Ishikawa (cell line): ENCODE measurements at regions not wholly inside any gene's neighbourhood (a gene's known extent, or its start where the extent isn't known, plus 50 kb on each side); places are given as distances from the start of the nearest gene placed in this dataset.

Source experiments
- CEBPB ChIP-seq: IDR thresholded peaks from 2 replicates; pipeline ENCODE4 v1.6.1; 2012
- CREB1 ChIP-seq: IDR thresholded peaks from 2 replicates; pipeline ENCODE4 v1.6.1; 2012; ENCODE audit warnings: low read depth
- EGR1 ChIP-seq: IDR thresholded peaks from 2 replicates; pipeline ENCODE4 v1.6.1; 2012
- EP300 ChIP-seq: IDR thresholded peaks from 2 replicates; pipeline ENCODE4 v1.6.1; 2012; ENCODE audit warnings: borderline replicate concordance
- FOXM1 ChIP-seq: IDR thresholded peaks from 2 replicates; pipeline ENCODE4 v1.6.1; 2012; ENCODE audit warnings: low read depth, borderline replicate concordance
- RAD21 ChIP-seq: IDR thresholded peaks from 2 replicates; pipeline ENCODE4 v1.6.1; 2012; ENCODE audit warnings: low read depth
- TAF1 ChIP-seq: IDR thresholded peaks from 2 replicates; pipeline ENCODE4 v1.6.1; 2012; ENCODE audit warnings: low read depth, mild to moderate bottlenecking
- TCF12 ChIP-seq: IDR thresholded peaks from 2 replicates; pipeline ENCODE4 v1.6.1; 2012; ENCODE audit warnings: low read depth
- TEAD4 ChIP-seq: IDR thresholded peaks from 2 replicates; pipeline ENCODE4 v1.6.1; 2012
- ZBTB7A ChIP-seq: IDR thresholded peaks from 2 replicates; pipeline ENCODE4 v1.6.1; 2012; ENCODE audit warnings: low read depth
- TF ChIP-seq, protein P1 (sequence below): IDR thresholded peaks from 2 replicates; pipeline ENCODE4 v1.6.1; 2012
- TF ChIP-seq, protein P2 (sequence below): IDR thresholded peaks from 2 replicates; pipeline ENCODE4 v1.6.1; 2012; ENCODE audit warnings: low read depth, mild to moderate bottlenecking
- TF ChIP-seq, protein P3 (sequence below): IDR thresholded peaks from 2 replicates; pipeline ENCODE4 v1.6.1; 2012

DNA sequence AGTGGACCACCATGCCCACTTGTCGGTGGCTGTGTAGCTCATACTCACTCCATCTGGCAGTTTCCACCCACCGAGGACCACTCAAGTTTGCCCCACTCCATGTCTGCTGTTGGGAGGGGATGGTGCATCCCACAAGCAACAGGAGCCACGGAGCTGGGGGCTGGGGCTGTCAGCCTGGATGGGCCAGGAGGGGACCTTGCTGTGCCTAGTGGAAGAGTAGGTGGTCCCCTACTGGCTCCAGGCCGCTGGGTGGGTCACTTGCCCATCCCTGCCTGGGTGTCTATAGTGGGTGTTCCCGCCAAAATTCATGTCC, 57.0 kb downstream of the SMIM38 start:
- no peak for TF ChIP-seq CREB1
- TF ChIP-seq EP300, result no peak
- TF ChIP-seq CEBPB, result no peak
- no peak for TF ChIP-seq TAF1
- TF ChIP-seq TCF12, result no peak
- TF ChIP-seq, protein P1, sequence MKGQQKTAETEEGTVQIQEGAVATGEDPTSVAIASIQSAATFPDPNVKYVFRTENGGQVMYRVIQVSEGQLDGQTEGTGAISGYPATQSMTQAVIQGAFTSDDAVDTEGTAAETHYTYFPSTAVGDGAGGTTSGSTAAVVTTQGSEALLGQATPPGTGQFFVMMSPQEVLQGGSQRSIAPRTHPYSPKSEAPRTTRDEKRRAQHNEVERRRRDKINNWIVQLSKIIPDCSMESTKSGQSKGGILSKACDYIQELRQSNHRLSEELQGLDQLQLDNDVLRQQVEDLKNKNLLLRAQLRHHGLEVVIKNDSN, result no peak
- TF ChIP-seq RAD21, result no peak
- TF ChIP-seq TEAD4, result no peak
- TF ChIP-seq, protein P2, sequence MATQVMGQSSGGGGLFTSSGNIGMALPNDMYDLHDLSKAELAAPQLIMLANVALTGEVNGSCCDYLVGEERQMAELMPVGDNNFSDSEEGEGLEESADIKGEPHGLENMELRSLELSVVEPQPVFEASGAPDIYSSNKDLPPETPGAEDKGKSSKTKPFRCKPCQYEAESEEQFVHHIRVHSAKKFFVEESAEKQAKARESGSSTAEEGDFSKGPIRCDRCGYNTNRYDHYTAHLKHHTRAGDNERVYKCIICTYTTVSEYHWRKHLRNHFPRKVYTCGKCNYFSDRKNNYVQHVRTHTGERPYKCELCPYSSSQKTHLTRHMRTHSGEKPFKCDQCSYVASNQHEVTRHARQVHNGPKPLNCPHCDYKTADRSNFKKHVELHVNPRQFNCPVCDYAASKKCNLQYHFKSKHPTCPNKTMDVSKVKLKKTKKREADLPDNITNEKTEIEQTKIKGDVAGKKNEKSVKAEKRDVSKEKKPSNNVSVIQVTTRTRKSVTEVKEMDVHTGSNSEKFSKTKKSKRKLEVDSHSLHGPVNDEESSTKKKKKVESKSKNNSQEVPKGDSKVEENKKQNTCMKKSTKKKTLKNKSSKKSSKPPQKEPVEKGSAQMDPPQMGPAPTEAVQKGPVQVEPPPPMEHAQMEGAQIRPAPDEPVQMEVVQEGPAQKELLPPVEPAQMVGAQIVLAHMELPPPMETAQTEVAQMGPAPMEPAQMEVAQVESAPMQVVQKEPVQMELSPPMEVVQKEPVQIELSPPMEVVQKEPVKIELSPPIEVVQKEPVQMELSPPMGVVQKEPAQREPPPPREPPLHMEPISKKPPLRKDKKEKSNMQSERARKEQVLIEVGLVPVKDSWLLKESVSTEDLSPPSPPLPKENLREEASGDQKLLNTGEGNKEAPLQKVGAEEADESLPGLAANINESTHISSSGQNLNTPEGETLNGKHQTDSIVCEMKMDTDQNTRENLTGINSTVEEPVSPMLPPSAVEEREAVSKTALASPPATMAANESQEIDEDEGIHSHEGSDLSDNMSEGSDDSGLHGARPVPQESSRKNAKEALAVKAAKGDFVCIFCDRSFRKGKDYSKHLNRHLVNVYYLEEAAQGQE, result no peak
- TF ChIP-seq ZBTB7A, result no peak
- TF ChIP-seq EGR1, result no peak
- no peak for TF ChIP-seq FOXM1
- TF ChIP-seq, protein P3, sequence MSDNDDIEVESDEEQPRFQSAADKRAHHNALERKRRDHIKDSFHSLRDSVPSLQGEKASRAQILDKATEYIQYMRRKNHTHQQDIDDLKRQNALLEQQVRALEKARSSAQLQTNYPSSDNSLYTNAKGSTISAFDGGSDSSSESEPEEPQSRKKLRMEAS, result no peak
